Ovary (tissue), 3 donors: ENCODE measurements at regions not wholly inside any gene's neighbourhood (a gene's known extent, or its start where the extent isn't known, plus 50 kb on each side); places are given as distances from the start of the nearest gene placed in this dataset.

Experiments
- EP300 ChIP-seq: sonication (generic); formaldehyde crosslinking; IDR thresholded peaks from one replicate; pipeline ENCODE4 v1.6.1; 2017; ENCODE audit warnings: antibody characterized with exemption
- POLR2A ChIP-seq: fragments of 450-650 bp; IDR thresholded peaks from one replicate; pipeline ENCODE4 v1.6.1; 2017; ENCODE audit warnings: antibody characterized with exemption, mild to moderate bottlenecking, moderate library complexity
- TF ChIP-seq, protein P1 (sequence below), 3 donors: fragments of 450-650 bp in 2 of 3; fragments of 200-600 bp in 1 of 3; IDR thresholded peaks; one replicate each; pipeline versions ENCODE4 v1.5.1 to v1.8.0; 2016 to 2022; ENCODE audit warnings: antibody characterized with exemption in 3 of 3, mild to moderate bottlenecking in 1 of 3
- donor health status: DM: no; HTN: no; CAD: no.

- TF ChIP-seq, protein P1, sequence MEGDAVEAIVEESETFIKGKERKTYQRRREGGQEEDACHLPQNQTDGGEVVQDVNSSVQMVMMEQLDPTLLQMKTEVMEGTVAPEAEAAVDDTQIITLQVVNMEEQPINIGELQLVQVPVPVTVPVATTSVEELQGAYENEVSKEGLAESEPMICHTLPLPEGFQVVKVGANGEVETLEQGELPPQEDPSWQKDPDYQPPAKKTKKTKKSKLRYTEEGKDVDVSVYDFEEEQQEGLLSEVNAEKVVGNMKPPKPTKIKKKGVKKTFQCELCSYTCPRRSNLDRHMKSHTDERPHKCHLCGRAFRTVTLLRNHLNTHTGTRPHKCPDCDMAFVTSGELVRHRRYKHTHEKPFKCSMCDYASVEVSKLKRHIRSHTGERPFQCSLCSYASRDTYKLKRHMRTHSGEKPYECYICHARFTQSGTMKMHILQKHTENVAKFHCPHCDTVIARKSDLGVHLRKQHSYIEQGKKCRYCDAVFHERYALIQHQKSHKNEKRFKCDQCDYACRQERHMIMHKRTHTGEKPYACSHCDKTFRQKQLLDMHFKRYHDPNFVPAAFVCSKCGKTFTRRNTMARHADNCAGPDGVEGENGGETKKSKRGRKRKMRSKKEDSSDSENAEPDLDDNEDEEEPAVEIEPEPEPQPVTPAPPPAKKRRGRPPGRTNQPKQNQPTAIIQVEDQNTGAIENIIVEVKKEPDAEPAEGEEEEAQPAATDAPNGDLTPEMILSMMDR (IDR thresholded peaks at IDR 0.05), result no peak
- TF ChIP-seq EP300 (no peak), POLR2A (no peak)
Measured at GRCh38 chr7:79820387-79820786, 314.2 kb upstream of the GNAI1 start.
